PC-3 (cell line): ENCODE measurements at regions not wholly inside any gene's neighbourhood (a gene's known extent, or its start where the extent isn't known, plus 50 kb on each side); places are given as distances from the start of the nearest gene placed in this dataset.

Experiments used
- ATAC-seq: fragments of 200-7000 bp; cut with Tn5 transposase; 2 replicates; pipeline ENCODE4 v1.9.1; 2020; ENCODE audit warnings: mild to moderate bottlenecking, moderate library complexity
- BruUV-seq: library from RNA; stranded (reverse); fragments of 400-500 nt; replicated peaks from 2 replicates; lab custom pipeline; 2021; lab: Mats Ljungman, UMichigan
- CTCF ChIA-PET: fragments of 300-600 bp; sonication (Branson Sonifier 250); formaldehyde crosslinking; loops from one replicate; lab custom pipeline; 2022; ENCODE audit warnings: antibody characterized with exemption; lab: Charles Lee
- POLR2A ChIA-PET: fragments of 300-600 bp; sonication (Branson Sonifier 250); formaldehyde crosslinking; loops from one replicate; lab custom pipeline; 2022; ENCODE audit warnings: antibody characterized with exemption; ENCODE audit not compliant: unreplicated experiment; lab: Charles Lee
- DNase-seq: peaks from one replicate; pipeline ENCODE4 v3.0.0-alpha.2; 2015
- H2AFZ ChIP-seq: fragments of 300-600 bp; sonication (generic); 2 replicates; pipeline ENCODE4 v1.6.0; 2016; ENCODE audit warnings: antibody characterized with exemption, low read length
- H3F3A ChIP-seq: fragments of 300-600 bp; sonication (generic); one replicate; pipeline ENCODE4 v1.6.0; 2017; ENCODE audit warnings: antibody characterized with exemption, low read length, control low read depth, mild to moderate bottlenecking; ENCODE audit not compliant: unreplicated experiment
- H3K27ac ChIP-seq: fragments of 300-600 bp; sonication (generic); 2 replicates; pipeline ENCODE4 v1.5.1; 2016; ENCODE audit warnings: mild to moderate bottlenecking, low read length
- H3K27me3 ChIP-seq: fragments of 300-600 bp; sonication (generic); 2 replicates; pipeline ENCODE4 v1.6.1; 2016; ENCODE audit warnings: low read length, mixed read lengths
- H3K36me3 ChIP-seq: fragments of 300-600 bp; sonication (generic); 2 replicates; pipeline ENCODE4 v1.6.1; 2016; ENCODE audit warnings: low read depth, mixed run types, low read length, mixed read lengths
- H3K4me1 ChIP-seq: fragments of 300-600 bp; sonication (generic); 2 replicates; pipeline ENCODE4 v1.5.1; 2016; ENCODE audit warnings: low read length; ENCODE audit not compliant: insufficient read depth
- H3K4me2 ChIP-seq: fragments of 300-600 bp; sonication (generic); 2 replicates; pipeline ENCODE4 v1.6.0; 2016; ENCODE audit warnings: low read length
- H3K4me3 ChIP-seq: fragments of 300-600 bp; sonication (generic); 2 replicates; pipeline ENCODE4 v1.5.1; 2016; ENCODE audit warnings: mild to moderate bottlenecking, low read length, mixed read lengths
- H3K79me2 ChIP-seq: fragments of 300-600 bp; sonication (generic); 2 replicates; pipeline ENCODE4 v1.6.1; 2017; ENCODE audit warnings: low read length, mixed read lengths
- H3K9ac ChIP-seq: fragments of 300-600 bp; sonication (generic); 2 replicates; pipeline ENCODE4 v1.6.0; 2016; ENCODE audit warnings: mild to moderate bottlenecking, low read length
- H3K9me2 ChIP-seq: fragments of 300-600 bp; sonication (generic); replicated peaks from 2 replicates; pipeline ENCODE4 v1.6.1; 2016; ENCODE audit warnings: mixed run types, low read length, mixed read lengths
- H3K9me3 ChIP-seq: fragments of 300-600 bp; sonication (generic); 2 replicates; pipeline ENCODE4 v1.6.1; 2016; ENCODE audit warnings: low read length, mixed read lengths
- H4K20me1 ChIP-seq: fragments of 300-600 bp; sonication (generic); 2 replicates; pipeline ENCODE4 v1.6.1; 2016; ENCODE audit warnings: low read length, mixed read lengths
- CTCF ChIP-seq: fragments of 300-600 bp; sonication (generic); conservative IDR thresholded peaks from 2 replicates; pipeline ENCODE4 v1.5.1; 2017; ENCODE audit warnings: antibody characterized with exemption, low read depth, mild to moderate bottlenecking, low read length
- EZH2 ChIP-seq: fragments of 300-600 bp; sonication (generic); IDR thresholded peaks from one replicate; pipeline ENCODE4 v1.6.1; 2017; ENCODE audit warnings: antibody characterized with exemption, mild to moderate bottlenecking, low read length; ENCODE audit not compliant: unreplicated experiment
- EZH2phosphoT487 ChIP-seq: fragments of 300-600 bp; sonication (generic); IDR thresholded peaks from 2 replicates; pipeline ENCODE4 v1.6.1; 2018; ENCODE audit warnings: mild to moderate bottlenecking, antibody characterized with exemption, low read length, borderline replicate concordance
- intact Hi-C: fragments of 100-400 bp; cut with micrococcal nuclease; formaldehyde crosslinking; loops from 2 replicates; pipeline ENCODE4 v1.9.0; 2023

GRCh38 chr10:21326594-21327288, 198.7 kb downstream of the SKIDA1 start:
- TF ChIP-seq CTCF (no peak), EZH2phosphoT487 (no peak), EZH2 (no peak)
- no peak overlapping the region for H3K4me2 ChIP-seq
- H3K4me1 ChIP-seq = peaks cover 4% of the 10 kb centered on the region
- no peak overlapping the region for H3K27ac ChIP-seq
- no peaks in the 10 kb centered on the region for H3K27me3 ChIP-seq
- H3K79me2 ChIP-seq = no peaks in the 10 kb centered on the region
- POLR2A ChIA-PET = no interaction called here
- intact Hi-C loops = no loop called here
- no peak overlapping the region for H3K9ac ChIP-seq
- H3K4me3 ChIP-seq = no peak overlapping the region
- no peaks in the 10 kb centered on the region for H3K36me3 ChIP-seq
- ATAC-seq (no peak), DNase-seq (no peak)
- H2AFZ ChIP-seq = no peak overlapping the region
- no TSS peak for BruUV-seq
- CTCF ChIA-PET = no interaction called here
- H3K9me3 ChIP-seq = no peaks in the 10 kb centered on the region
- H3K9me2 ChIP-seq = no peaks in the 10 kb centered on the region
- no peaks in the 10 kb centered on the region for H4K20me1 ChIP-seq
- H3F3A ChIP-seq = no peaks in the 10 kb centered on the region

GRCh38 chr10:21318540-21319167, 206.8 kb downstream of the SKIDA1 start:
- no peaks in the 10 kb centered on the region for H4K20me1 ChIP-seq
- no peak overlapping the region for H3K4me3 ChIP-seq
- no peaks in the 10 kb centered on the region for H3K9me2 ChIP-seq
- no peaks in the 10 kb centered on the region for H3K79me2 ChIP-seq
- no peaks in the 10 kb centered on the region for H3K36me3 ChIP-seq
- H3K27ac ChIP-seq = no peak overlapping the region
- H3K4me1 ChIP-seq = no peaks in the 10 kb centered on the region; the same call in 1 of the 2 replicates
- ATAC-seq (no peak), DNase-seq (no peak)
- H3K27me3 ChIP-seq = no peaks in the 10 kb centered on the region
- TF ChIP-seq EZH2phosphoT487 (no peak), EZH2 (no peak), CTCF (no peak)
- no peaks in the 10 kb centered on the region for H3F3A ChIP-seq
- ChIA-PET POLR2A (no interaction called here), CTCF (no interaction called here)
- intact Hi-C loops = no loop called here
- H3K9me3 ChIP-seq = no peaks in the 10 kb centered on the region
- no peak overlapping the region for H2AFZ ChIP-seq
- H3K9ac ChIP-seq = no peak overlapping the region
- no peak overlapping the region for H3K4me2 ChIP-seq
- no TSS peak for BruUV-seq

GRCh38 chr10:21317902-21318301, 207.6 kb downstream of the SKIDA1 start:
- Histone ChIP-seq H3K9ac (no peak overlapping the region), H3K9me2 (no peaks in the 10 kb centered on the region), H3K27me3 (no peaks in the 10 kb centered on the region), H3K4me1 (no peaks in the 10 kb centered on the region; the same call in 1 of the 2 replicates), H3K36me3 (no peaks in the 10 kb centered on the region), H2AFZ (no peak overlapping the region), H3K4me2 (no peak overlapping the region), H3F3A (no peaks in the 10 kb centered on the region), H3K27ac (no peak overlapping the region), H3K4me3 (no peak overlapping the region), H4K20me1 (no peaks in the 10 kb centered on the region), H3K79me2 (no peaks in the 10 kb centered on the region), H3K9me3 (no peaks in the 10 kb centered on the region)
- no peak for TF ChIP-seq EZH2
- TF ChIP-seq EZH2phosphoT487 = no peak
- TF ChIP-seq CTCF = no peak
- POLR2A ChIA-PET = no interaction called here
- intact Hi-C loops = no loop called here
- no peak for DNase-seq
- CTCF ChIA-PET = no interaction called here
- BruUV-seq = no TSS peak
- ATAC-seq = no peak
